IMR-90 (cell line): ENCODE measurements at regions not wholly inside any gene's neighbourhood (a gene's known extent, or its start where the extent isn't known, plus 50 kb on each side); places are given as distances from the start of the nearest gene placed in this dataset.

Source experiments
- BHLHE40 ChIP-seq: fragments of 150-350 bp; IDR thresholded peaks from 2 replicates; pipeline ENCODE4 v1.6.1; 2016; ENCODE audit warnings: mild to moderate bottlenecking, low read depth, low read length
- CHD1 ChIP-seq: IDR thresholded peaks from 2 replicates; pipeline ENCODE4 v1.6.1; 2012; ENCODE audit warnings: low read depth, low read length, improper control_type of control experiment
- FOS ChIP-seq: fragments of 150-350 bp; IDR thresholded peaks from 2 replicates; pipeline ENCODE4 v1.6.1; 2016; ENCODE audit warnings: low read depth, low read length
- MAFK ChIP-seq: IDR thresholded peaks from 2 replicates; pipeline ENCODE4 v1.6.1; 2012; ENCODE audit warnings: low read depth, low read length, improper control_type of control experiment
- MAZ ChIP-seq: IDR thresholded peaks from 2 replicates; pipeline ENCODE4 v1.6.1; 2012; ENCODE audit warnings: low read depth, mild to moderate bottlenecking, low read length, improper control_type of control experiment, moderate library complexity, borderline replicate concordance
- MXI1 ChIP-seq: IDR thresholded peaks from 2 replicates; pipeline ENCODE4 v1.6.1; 2012; ENCODE audit warnings: low read depth, mild to moderate bottlenecking, low read length, moderate library complexity, borderline replicate concordance
- POLR2A ChIP-seq: IDR thresholded peaks from 2 replicates; pipeline ENCODE4 v1.6.1; 2012; ENCODE audit warnings: mild to moderate bottlenecking, low read depth, low read length
- RAD21 ChIP-seq: IDR thresholded peaks from 2 replicates; pipeline ENCODE4 v1.6.1; 2012; ENCODE audit warnings: low read length, improper control_type of control experiment
- RFX5 ChIP-seq: IDR thresholded peaks from 2 replicates; pipeline ENCODE4 v1.8.0; 2012; ENCODE audit warnings: low read depth, mild to moderate bottlenecking, low read length, moderate library complexity
- SMC3 ChIP-seq: fragments of 150-350 bp; IDR thresholded peaks from 2 replicates; pipeline ENCODE4 v1.6.1; 2016; ENCODE audit warnings: low read depth, mild to moderate bottlenecking, antibody characterized with exemption, low read length, moderate library complexity
- TF ChIP-seq, protein P1 (sequence below): conservative IDR thresholded peaks from 2 replicates; pipeline ENCODE4 v1.5.1; 2012; ENCODE audit warnings: mild to moderate bottlenecking, low read depth, low read length, improper control_type of control experiment
- TF ChIP-seq, protein P2 (sequence below): fragments of 150-350 bp; IDR thresholded peaks from 2 replicates; pipeline ENCODE4 v1.6.1; 2017; ENCODE audit warnings: mild to moderate bottlenecking, antibody characterized with exemption, low read length, low read depth

DNA sequence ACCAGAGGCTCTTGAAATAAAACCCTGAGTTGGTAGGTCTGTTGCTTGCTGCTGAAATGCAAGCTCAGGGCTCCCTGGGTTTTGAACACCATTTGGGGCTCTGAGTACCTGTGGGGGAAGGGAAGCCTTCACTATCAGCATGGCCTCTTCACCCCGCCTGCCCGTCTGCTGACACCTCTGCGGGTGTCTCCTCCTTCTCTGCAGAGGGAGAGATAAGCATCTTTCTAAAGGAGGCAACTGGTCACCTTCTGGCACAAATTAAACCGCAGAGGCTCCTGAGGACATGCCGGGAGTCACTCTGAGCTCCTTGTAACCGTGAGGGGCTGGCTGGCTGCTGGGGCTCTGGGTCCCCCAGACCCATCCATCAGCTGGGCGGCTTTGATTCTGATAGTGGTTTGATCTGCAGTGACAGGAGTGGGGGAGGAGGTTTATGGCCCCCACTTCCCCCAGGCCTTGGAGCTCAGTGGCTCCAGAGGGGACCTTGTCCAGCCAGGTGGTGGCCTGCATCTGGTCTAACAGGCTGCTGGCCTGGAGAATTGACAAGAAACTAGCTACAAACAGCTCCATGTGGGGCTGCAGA lies 123.5 kb downstream of the IRF8 start:
- TF ChIP-seq, protein P1, sequence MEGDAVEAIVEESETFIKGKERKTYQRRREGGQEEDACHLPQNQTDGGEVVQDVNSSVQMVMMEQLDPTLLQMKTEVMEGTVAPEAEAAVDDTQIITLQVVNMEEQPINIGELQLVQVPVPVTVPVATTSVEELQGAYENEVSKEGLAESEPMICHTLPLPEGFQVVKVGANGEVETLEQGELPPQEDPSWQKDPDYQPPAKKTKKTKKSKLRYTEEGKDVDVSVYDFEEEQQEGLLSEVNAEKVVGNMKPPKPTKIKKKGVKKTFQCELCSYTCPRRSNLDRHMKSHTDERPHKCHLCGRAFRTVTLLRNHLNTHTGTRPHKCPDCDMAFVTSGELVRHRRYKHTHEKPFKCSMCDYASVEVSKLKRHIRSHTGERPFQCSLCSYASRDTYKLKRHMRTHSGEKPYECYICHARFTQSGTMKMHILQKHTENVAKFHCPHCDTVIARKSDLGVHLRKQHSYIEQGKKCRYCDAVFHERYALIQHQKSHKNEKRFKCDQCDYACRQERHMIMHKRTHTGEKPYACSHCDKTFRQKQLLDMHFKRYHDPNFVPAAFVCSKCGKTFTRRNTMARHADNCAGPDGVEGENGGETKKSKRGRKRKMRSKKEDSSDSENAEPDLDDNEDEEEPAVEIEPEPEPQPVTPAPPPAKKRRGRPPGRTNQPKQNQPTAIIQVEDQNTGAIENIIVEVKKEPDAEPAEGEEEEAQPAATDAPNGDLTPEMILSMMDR = no peak
- TF ChIP-seq, protein P2, sequence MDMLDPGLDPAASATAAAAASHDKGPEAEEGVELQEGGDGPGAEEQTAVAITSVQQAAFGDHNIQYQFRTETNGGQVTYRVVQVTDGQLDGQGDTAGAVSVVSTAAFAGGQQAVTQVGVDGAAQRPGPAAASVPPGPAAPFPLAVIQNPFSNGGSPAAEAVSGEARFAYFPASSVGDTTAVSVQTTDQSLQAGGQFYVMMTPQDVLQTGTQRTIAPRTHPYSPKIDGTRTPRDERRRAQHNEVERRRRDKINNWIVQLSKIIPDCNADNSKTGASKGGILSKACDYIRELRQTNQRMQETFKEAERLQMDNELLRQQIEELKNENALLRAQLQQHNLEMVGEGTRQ = no peak
- TF ChIP-seq POLR2A (no peak), RAD21 (no peak), FOS (no peak), BHLHE40 (no peak), CHD1 (no peak), MAFK (no peak), SMC3 (no peak), MXI1 (no peak), MAZ (no peak), RFX5 (no peak)
